WERI-Rb-1 (cell line): ENCODE measurements at regions not wholly inside any gene's neighbourhood (a gene's known extent, or its start where the extent isn't known, plus 50 kb on each side); places are given as distances from the start of the nearest gene placed in this dataset.
"Not testable (repeated sequence)": the region's sequence is repeated elsewhere in the genome, so short reads cannot be mapped to it uniquely, and the experiment has no call there.

Experiments used
- DNase-seq: peaks from one replicate; pipeline ENCODE4 v3.0.0-alpha.2; 2020
- H3K27ac ChIP-seq: fragments of 250-450 bp; sonication (Bioruptor Pico); 2 replicates; pipeline ENCODE4 v1.5.1; 2020; ENCODE audit warnings: mild to moderate bottlenecking, moderate library complexity
- H3K27me3 ChIP-seq: fragments of 250-450 bp; sonication (Bioruptor Pico); 2 replicates; pipeline ENCODE4 v1.5.1; 2021; ENCODE audit warnings: mild to moderate bottlenecking, low read depth, moderate library complexity; ENCODE audit not compliant: insufficient read depth, severe bottlenecking
- H3K36me3 ChIP-seq: fragments of 250-450 bp; sonication (Bioruptor Pico); 2 replicates; pipeline ENCODE4 v1.5.1; 2020; ENCODE audit warnings: mild to moderate bottlenecking, moderate library complexity
- H3K4me3 ChIP-seq: 2 replicates; pipeline ENCODE4 v1.5.1; 2011; ENCODE audit warnings: low read depth, mild to moderate bottlenecking, control low read depth, low read length
- H3K9me3 ChIP-seq: fragments of 250-450 bp; sonication (Bioruptor Pico); 2 replicates; pipeline ENCODE4 v1.5.1; 2021; ENCODE audit warnings: mild to moderate bottlenecking, moderate library complexity; ENCODE audit not compliant: severe bottlenecking
- TF ChIP-seq, protein P1 (sequence below): IDR thresholded peaks from 2 replicates; pipeline ENCODE4 v1.5.1; 2011; ENCODE audit warnings: low read depth, mild to moderate bottlenecking, control low read depth, inconsistent platforms, low read length

GRCh38 chr7:27434756-27435400 lies 192.3 kb downstream of the EVX1 start:
- Histone ChIP-seq H3K27ac (no peak overlapping the region), H3K27me3 (peaks cover 58% of the 10 kb centered on the region), H3K9me3 (no peaks in the 10 kb centered on the region), H3K4me3 (no peak overlapping the region), H3K36me3 (no peaks in the 10 kb centered on the region)
- TF ChIP-seq, protein P1, sequence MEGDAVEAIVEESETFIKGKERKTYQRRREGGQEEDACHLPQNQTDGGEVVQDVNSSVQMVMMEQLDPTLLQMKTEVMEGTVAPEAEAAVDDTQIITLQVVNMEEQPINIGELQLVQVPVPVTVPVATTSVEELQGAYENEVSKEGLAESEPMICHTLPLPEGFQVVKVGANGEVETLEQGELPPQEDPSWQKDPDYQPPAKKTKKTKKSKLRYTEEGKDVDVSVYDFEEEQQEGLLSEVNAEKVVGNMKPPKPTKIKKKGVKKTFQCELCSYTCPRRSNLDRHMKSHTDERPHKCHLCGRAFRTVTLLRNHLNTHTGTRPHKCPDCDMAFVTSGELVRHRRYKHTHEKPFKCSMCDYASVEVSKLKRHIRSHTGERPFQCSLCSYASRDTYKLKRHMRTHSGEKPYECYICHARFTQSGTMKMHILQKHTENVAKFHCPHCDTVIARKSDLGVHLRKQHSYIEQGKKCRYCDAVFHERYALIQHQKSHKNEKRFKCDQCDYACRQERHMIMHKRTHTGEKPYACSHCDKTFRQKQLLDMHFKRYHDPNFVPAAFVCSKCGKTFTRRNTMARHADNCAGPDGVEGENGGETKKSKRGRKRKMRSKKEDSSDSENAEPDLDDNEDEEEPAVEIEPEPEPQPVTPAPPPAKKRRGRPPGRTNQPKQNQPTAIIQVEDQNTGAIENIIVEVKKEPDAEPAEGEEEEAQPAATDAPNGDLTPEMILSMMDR, result no peak
- DNase-seq, result no peak

- DNase-seq, result no peak
- TF ChIP-seq, protein P1, result no peak
- Histone ChIP-seq H3K4me3 (no peak overlapping the region), H3K9me3 (no peaks in the 10 kb centered on the region), H3K36me3 (no peaks in the 10 kb centered on the region), H3K27me3 (peaks cover 57% of the 10 kb centered on the region), H3K27ac (no peak overlapping the region)
Observed at GRCh38 chr7:27435461-27435860, 192.9 kb downstream of the EVX1 start.

GRCh38 chr7:27438881-27439589 lies 196.4 kb downstream of the EVX1 start:
- Histone ChIP-seq H3K9me3 (no peaks in the 10 kb centered on the region), H3K4me3 (no peak overlapping the region), H3K36me3 (no peaks in the 10 kb centered on the region), H3K27me3 (peaks cover 53% of the 10 kb centered on the region), H3K27ac (no peak overlapping the region)
- DNase-seq, result no peak
- TF ChIP-seq, protein P1, result no peak

DNA sequence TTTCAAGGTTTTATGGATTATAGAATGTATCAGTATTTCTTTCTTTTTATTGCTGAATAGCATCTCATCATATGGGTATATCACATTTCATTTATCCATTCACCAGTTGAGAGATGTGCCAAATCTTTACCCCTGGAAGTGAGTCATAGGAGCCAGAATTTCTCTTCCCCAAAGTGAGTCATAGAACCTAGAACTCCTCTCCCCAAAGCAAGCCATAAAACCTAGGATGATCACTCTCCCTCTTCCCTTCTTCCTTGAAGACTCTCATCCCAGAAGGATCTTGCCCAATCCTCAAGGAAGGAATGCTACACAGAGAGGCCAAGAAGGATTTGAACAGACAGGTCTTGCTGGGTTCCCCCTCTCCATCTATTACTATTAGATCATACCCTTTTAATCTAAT lies 199.9 kb downstream of the EVX1 start:
- no peak overlapping the region for H3K27ac ChIP-seq
- no peak overlapping the region for H3K4me3 ChIP-seq
- peaks cover 47% of the 10 kb centered on the region for H3K27me3 ChIP-seq
- H3K9me3 ChIP-seq, result no peaks in the 10 kb centered on the region
- TF ChIP-seq, protein P1, result no peak
- H3K36me3 ChIP-seq, result no peaks in the 10 kb centered on the region
- no peak for DNase-seq

- not testable (repeated sequence) for H3K9me3 ChIP-seq, H3K27ac ChIP-seq, H3K4me3 ChIP-seq, DNase-seq, H3K36me3 ChIP-seq
- H3K27me3 ChIP-seq, result peaks cover 51% of the 10 kb centered on the region
Observed at GRCh38 chr7:27449046-27449445, 206.4 kb downstream of the EVX1 start.

DNA sequence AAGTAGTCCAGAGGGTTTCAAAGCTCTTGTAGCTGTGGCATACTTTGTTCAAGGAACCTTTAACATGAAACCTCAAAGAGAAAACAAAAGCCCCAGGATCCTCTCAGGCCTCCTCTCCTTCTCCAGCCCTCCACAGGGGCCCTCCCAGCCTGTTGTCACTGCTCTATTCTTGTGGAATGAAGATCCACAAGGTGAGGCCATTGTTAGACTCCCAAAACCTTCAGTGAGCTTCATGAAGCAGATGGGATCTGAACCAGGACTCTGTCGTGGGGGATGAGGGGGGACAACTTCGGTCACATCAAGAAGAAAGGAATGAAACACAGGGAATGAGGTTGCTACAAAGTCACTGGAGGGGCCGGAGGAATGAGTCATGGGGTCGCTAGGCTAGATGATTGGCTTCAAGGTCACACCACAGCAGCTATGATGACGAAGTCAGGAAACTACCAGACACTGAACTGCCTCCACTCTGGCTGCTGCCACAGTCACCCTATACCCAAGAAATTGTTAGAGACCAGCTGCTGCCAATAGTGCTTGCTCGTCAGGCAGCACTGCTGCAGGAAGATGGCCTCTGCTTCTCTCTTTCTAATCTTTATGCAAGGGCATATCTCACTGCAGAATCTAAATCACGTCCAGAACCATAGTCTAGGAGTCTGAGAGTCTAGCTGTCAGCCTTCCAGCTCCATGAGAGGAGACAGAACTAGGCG lies 208.8 kb downstream of the HIBADH start:
- Histone ChIP-seq H3K9me3 (no peaks in the 10 kb centered on the region), H3K36me3 (no peaks in the 10 kb centered on the region), H3K4me3 (no peak overlapping the region), H3K27me3 (peaks cover 51% of the 10 kb centered on the region), H3K27ac (no peak overlapping the region)
- TF ChIP-seq, protein P1, result no peak
- no peak for DNase-seq

- H3K27ac ChIP-seq, H3K36me3 ChIP-seq: not testable (repeated sequence)
Observed at GRCh38 chr7:27457120-27457519, 205.6 kb downstream of the HIBADH start.

GRCh38 chr7:27457603-27458565 lies 204.8 kb downstream of the HIBADH start:
- peaks cover 54% of the 10 kb centered on the region for H3K27me3 ChIP-seq
- not testable (repeated sequence) for H3K36me3 ChIP-seq, H3K4me3 ChIP-seq, H3K9me3 ChIP-seq, H3K27ac ChIP-seq, DNase-seq

More at GRCh38 chr7:27457120-27457519, 205.6 kb downstream of the HIBADH start:
- H3K4me3 ChIP-seq, DNase-seq, H3K9me3 ChIP-seq: not testable (repeated sequence)
- peaks cover 48% of the 10 kb centered on the region for H3K27me3 ChIP-seq
